T-helper 9 cell (primary cell): ENCODE measurements at regions not wholly inside any gene's neighbourhood (a gene's known extent, or its start where the extent isn't known, plus 50 kb on each side); places are given as distances from the start of the nearest gene placed in this dataset.
"Not testable (repeated sequence)": the region's sequence is repeated elsewhere in the genome, so short reads cannot be mapped to it uniquely, and the experiment has no call there.

ENCODE experiments used
- DNase-seq: peaks from one replicate; pipeline ENCODE4 v3.0.0-alpha.2; 2020

GRCh38 chr7:131932271-131932670 lies 375.8 kb upstream of the PODXL start:
- DNase-seq, result no peak

GRCh38 chr7:131931370-131931769 lies 374.9 kb upstream of the PODXL start:
- no peak for DNase-seq

- DNase-seq, result no peak
These were observed 373.2 kb upstream of the PODXL start for GRCh38 chr7:131929632-131930031.

- DNase-seq, result no peak
These were observed 371.5 kb upstream of the PODXL start for GRCh38 chr7:131927770-131928423.

GRCh38 chr7:131925636-131926035 lies 369.2 kb upstream of the PODXL start:
- no peak for DNase-seq

- DNase-seq, result no peak
These were observed 368.4 kb upstream of the PODXL start for GRCh38 chr7:131924857-131925256.

- DNase-seq, result not testable (repeated sequence)
These were observed 366.5 kb upstream of the PODXL start for GRCh38 chr7:131922948-131923347.

GRCh38 chr7:131921016-131921415 lies 364.6 kb upstream of the PODXL start:
- no peak for DNase-seq

- no peak for DNase-seq
These were observed 363.7 kb upstream of the PODXL start for GRCh38 chr7:131919920-131920709.

- no peak for DNase-seq
These were observed 354.7 kb upstream of the PODXL start for GRCh38 chr7:131911112-131911511.

GRCh38 chr7:131909151-131909768 lies 352.8 kb upstream of the PODXL start:
- DNase-seq, result no peak

- no peak for DNase-seq
These were observed 352.3 kb upstream of the PODXL start for GRCh38 chr7:131908714-131909113.

GRCh38 chr7:131905471-131905973 lies 349.1 kb upstream of the PODXL start:
- DNase-seq, result no peak

- DNase-seq, result no peak
These were observed 348.4 kb upstream of the PODXL start for GRCh38 chr7:131904760-131905327.

GRCh38 chr7:131903315-131903714 lies 346.9 kb upstream of the PODXL start:
- no peak for DNase-seq

GRCh38 chr7:131900785-131901287 lies 344.4 kb upstream of the PODXL start:
- no peak for DNase-seq

GRCh38 chr7:131899271-131900030 lies 343.0 kb upstream of the PODXL start:
- DNase-seq, result no peak

GRCh38 chr7:131898418-131898817 lies 342.0 kb upstream of the PODXL start:
- no peak for DNase-seq

- no peak for DNase-seq
These were observed 341.4 kb upstream of the PODXL start for GRCh38 chr7:131897790-131898165.

- no peak for DNase-seq
These were observed 340.8 kb upstream of the PODXL start for GRCh38 chr7:131897016-131897789.

- no peak for DNase-seq
These were observed 339.9 kb upstream of the PODXL start for GRCh38 chr7:131896165-131896863.
